ENCODE measurements at regions not wholly inside any gene's neighbourhood (a gene's known extent, or its start where the extent isn't known, plus 50 kb on each side); places are given as distances from the start of the nearest gene placed in this dataset.
"Not testable (repeated sequence)": the region's sequence is repeated elsewhere in the genome, so short reads cannot be mapped to it uniquely, and the experiment has no call there.

DNA sequence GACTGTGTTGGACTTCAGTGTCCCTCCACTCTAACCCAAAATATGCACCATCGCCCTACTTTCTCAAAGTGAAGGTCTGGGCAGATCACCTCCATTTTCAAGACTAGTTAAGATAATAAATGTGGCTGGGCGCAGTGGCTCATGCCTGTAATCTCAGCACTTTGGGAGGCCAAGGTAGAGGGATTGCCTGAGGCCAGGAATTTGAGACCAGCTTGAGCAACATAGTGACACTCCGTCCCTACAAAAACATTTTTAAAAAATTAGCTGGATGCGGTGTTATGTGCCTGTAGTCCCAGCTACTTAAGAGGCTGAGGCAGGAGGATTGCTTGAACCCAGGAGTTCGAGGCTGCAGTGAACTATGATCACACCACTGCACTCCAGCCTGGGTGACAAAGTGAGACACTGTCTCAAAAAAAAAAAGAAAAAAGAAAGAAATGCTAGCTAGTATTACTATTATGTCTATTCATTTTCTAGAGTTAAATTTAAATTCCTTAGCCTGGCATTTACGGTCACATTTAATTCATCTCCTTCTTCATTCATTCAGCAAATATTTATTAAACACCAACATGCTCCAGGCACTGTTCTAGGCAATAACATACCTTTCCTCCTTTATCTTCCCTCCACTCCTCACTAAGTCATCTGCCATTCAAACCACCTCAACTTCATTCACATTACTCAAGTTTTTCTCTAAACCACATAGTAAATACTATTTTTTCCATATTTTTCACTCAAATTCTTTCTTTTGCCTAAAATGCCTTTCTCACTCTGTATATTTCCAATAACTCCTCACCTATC, 96.1 kb upstream of the XYLT1 start:
- 84% methylated on average over 6 of the region's 6 CpGs for WGBS
- no peak for DNase-seq (ENCODE audit: extremely low spot score)
- H3K4me1 ChIP-seq (ENCODE audit: insufficient read depth): no peaks in the 10 kb centered on the region
- H3K4me3 ChIP-seq (ENCODE audit: low read depth, low read length): no peak overlapping the region
- H3K36me3 ChIP-seq (ENCODE audit: insufficient read depth): no peaks in the 10 kb centered on the region
- H3K27ac ChIP-seq (ENCODE audit: low read depth): no peak overlapping the region

DNA sequence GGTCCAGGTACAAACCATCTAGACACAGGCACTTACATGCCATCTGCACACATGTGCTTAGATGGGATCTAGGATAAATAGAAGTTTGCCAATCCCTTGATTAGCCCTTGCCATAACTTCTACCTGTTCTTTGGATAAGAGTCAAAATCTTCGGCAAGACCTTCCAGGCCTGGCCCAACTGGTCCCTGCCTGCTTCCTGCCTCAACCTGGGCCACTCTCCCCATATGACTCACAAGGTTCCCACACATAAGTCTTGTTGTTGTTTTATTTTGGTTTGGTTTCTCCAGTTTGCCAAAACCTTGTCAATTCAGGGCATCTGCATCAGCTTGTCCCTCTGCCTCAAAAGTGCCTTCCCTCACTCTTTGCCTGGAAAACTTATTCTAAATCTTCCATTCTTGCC, 95.3 kb upstream of the XYLT1 start:
- Histone ChIP-seq H3K36me3 (ENCODE audit: insufficient read depth) (no peaks in the 10 kb centered on the region), H3K4me3 (ENCODE audit: low read depth, low read length) (no peak overlapping the region), H3K27ac (ENCODE audit: low read depth) (no peak overlapping the region), H3K4me1 (ENCODE audit: insufficient read depth) (no peaks in the 10 kb centered on the region)
- 45% methylated on average over 1 of the region's 1 CpG for WGBS
- DNase-seq (ENCODE audit: extremely low spot score): no peak

DNA sequence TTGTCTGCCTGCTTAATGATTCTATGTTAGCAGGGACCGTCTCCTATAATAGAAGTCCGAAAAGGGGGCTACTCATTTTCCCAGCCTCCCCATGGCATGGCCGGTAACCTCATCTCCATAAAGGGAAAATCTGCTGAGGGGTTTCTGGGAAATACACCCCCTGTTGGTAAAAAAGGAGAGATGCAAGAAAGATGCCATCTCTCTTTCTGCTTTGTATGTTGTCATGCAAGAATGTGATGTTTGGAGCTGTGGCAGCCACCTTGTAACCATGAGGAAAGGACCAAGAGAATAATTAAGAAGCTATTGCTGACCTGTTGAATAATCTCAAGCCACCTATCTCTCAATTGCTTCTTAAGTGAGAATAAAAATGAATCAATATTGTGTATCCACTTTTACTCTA, 94.8 kb upstream of the XYLT1 start:
- H3K27ac ChIP-seq (ENCODE audit: low read depth): no peak overlapping the region
- no peak overlapping the region for H3K4me3 ChIP-seq (ENCODE audit: low read depth, low read length)
- DNase-seq (ENCODE audit: extremely low spot score): no peak
- no peaks in the 10 kb centered on the region for H3K36me3 ChIP-seq (ENCODE audit: insufficient read depth)
- H3K4me1 ChIP-seq (ENCODE audit: insufficient read depth): no peaks in the 10 kb centered on the region
- 92% methylated on average over 3 of the region's 3 CpGs for WGBS

DNA sequence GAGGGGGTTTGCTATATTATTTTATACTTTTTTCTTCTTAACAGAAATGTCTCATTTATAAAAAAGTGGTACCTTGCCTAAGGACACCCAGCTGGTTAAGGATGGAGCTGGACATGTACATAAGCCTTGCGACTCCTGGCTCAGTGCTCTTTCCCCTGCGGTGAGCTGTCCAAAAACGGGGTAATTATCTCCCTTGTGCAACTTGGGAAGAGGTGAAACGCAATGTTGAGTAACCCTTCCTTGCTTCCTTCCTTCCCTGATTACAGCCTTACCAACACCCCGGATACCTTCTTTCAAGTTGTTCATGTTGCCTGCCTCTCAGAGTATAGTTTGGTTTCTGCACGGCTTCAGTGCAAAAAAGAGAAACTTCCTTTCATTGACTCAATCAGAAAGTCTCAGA, 94.1 kb upstream of the XYLT1 start:
- no peaks in the 10 kb centered on the region for H3K36me3 ChIP-seq (ENCODE audit: insufficient read depth)
- no peak overlapping the region for H3K27ac ChIP-seq (ENCODE audit: low read depth)
- H3K4me3 ChIP-seq (ENCODE audit: low read depth, low read length): no peak overlapping the region
- H3K4me1 ChIP-seq (ENCODE audit: insufficient read depth): no peaks in the 10 kb centered on the region
- DNase-seq (ENCODE audit: extremely low spot score): no peak
- 79% methylated on average over 6 of the region's 6 CpGs for WGBS

DNA sequence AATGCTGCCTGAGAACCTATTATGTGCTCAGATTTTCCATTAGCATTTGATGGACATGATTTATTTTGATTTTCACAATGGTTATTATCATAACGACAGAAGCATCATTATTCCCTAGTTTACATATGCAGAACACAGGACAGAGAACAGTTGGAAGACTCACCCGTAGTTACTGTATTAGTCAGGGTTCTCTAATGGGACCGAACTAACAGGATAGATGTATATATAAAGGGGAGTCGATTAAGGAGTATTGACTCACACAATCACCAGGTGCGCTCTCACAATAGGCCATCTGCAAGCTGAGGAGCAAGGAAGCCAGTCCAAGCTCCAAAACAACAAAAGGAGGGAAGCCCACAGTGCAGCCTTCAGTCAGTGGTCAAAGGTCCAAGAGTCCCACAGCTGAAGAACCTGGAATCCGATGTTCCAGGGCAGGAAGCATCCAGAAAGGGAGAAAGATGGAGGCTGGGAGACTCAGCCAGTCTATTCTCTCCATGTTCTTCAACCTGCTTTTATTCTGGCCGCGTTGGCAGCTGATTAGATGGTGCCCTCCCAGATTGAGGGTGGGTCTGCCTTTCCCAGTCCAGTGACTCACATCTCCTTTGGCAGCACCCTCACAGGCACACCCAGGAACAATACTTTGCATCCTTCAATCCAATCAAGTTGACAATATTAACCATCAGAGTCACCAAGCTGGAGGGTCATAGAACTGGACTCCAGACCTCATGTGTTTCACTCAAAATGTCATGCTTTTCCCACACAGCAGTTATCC, 92.7 kb upstream of the XYLT1 start:
- H3K27ac ChIP-seq (ENCODE audit: low read depth): no peak overlapping the region
- no peak for DNase-seq (ENCODE audit: extremely low spot score)
- H3K4me1 ChIP-seq (ENCODE audit: insufficient read depth): no peaks in the 10 kb centered on the region
- no peaks in the 10 kb centered on the region for H3K36me3 ChIP-seq (ENCODE audit: insufficient read depth)
- no peak overlapping the region for H3K4me3 ChIP-seq (ENCODE audit: low read depth, low read length)
- WGBS: 88% methylated on average over 8 of the region's 8 CpGs

DNA sequence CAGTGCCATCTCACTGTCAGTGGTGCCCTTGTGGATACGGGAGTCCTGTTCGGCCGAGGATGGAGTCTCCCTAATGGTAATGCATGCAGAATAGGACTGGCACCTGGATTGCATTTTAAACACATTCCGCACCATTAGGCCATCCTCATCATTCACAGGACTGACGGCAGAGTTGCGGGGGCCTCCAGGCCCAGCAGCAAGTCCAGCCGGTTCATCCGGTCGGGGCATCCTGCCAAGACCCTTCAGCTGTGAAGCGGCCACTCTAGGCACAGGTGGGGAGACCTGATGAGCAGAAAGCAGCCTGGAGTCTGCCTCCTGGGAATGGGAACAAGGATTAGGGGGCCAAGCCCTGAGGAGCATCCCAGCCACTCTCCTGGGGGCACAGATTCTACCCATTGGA, 90.3 kb upstream of the XYLT1 start:
- Histone ChIP-seq H3K4me3 (ENCODE audit: low read depth, low read length) (no peak overlapping the region), H3K36me3 (ENCODE audit: insufficient read depth) (no peaks in the 10 kb centered on the region)
- WGBS: 66% methylated on average over 10 of the region's 10 CpGs

DNA sequence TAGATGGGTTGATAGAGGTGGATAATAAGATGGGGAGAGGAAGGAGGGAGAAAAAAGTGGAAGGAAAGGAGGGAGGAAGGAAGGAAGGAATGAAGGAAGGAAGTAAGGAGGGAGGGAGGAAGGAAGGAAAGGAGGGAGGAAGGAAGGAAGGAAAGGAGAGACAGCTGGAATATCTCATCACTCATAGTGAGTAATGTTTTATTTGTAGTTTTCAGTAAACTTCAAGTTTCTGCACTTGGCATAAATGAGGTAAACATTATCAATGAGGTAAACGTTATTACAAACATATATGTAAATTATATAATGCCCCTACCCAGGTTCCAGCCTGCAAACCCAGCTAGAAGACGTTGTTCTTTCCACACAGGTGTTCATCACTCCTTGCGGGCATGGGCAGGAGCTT, 89.8 kb upstream of the XYLT1 start:
- H3K36me3 ChIP-seq (ENCODE audit: insufficient read depth): no peaks in the 10 kb centered on the region
- no peak for DNase-seq (ENCODE audit: extremely low spot score)
- no peak overlapping the region for H3K4me3 ChIP-seq (ENCODE audit: low read depth, low read length)
- no peaks in the 10 kb centered on the region for H3K4me1 ChIP-seq (ENCODE audit: insufficient read depth)
- 61% methylated on average over 3 of the region's 3 CpGs for WGBS
- no peak overlapping the region for H3K27ac ChIP-seq (ENCODE audit: low read depth)

More for the DNA sequence above, 90.3 kb upstream of the XYLT1 start:
- Histone ChIP-seq H3K4me1 (ENCODE audit: insufficient read depth) (no peaks in the 10 kb centered on the region), H3K27ac (ENCODE audit: low read depth) (no peak overlapping the region)
- no peak for DNase-seq (ENCODE audit: extremely low spot score)

DNA sequence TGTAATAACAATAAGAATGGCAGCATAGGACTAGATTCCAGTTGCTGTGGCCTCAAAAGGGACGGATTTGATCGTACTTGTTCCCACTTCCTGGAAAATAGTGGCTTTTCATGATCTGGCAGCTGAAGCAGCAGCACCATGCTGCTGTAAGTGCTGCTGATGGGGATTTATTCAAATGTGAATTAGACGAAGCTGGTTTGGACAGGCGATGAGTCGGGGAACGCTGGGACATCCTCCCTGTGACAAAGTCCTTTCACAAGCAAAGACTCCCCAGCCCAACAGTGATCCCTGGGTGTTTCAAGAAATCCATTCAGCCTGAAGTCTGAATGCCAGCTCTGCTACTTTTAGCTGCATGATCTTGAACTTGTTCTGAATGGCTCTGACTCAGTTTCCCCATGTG, 88.6 kb upstream of the XYLT1 start:
- Histone ChIP-seq H3K27ac (ENCODE audit: low read depth) (no peak overlapping the region), H3K36me3 (ENCODE audit: insufficient read depth) (no peaks in the 10 kb centered on the region), H3K4me1 (ENCODE audit: insufficient read depth) (no peaks in the 10 kb centered on the region), H3K4me3 (ENCODE audit: low read depth, low read length) (no peak overlapping the region)
- no peak for DNase-seq (ENCODE audit: extremely low spot score)
- 64% methylated on average over 6 of the region's 6 CpGs for WGBS

DNA sequence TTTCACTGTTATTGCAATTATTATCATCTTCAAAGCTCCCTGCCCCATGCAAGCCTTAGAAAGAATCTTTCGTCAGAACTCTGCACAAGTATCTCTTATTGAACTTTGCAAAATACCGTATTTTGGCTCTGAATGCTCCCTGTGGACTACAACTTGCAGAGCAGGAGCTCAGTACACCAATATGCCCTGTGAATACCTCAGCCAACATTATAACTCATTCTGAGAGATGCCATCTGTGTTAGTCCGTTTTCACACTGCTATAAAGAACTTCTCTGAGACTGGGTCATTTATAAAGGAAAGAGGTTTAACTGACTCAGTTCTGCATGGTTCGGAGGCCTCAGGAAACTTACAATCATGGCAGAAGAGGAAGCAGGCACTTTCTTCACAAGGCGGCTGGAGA, 87.2 kb upstream of the XYLT1 start:
- no peaks in the 10 kb centered on the region for H3K36me3 ChIP-seq (ENCODE audit: insufficient read depth)
- DNase-seq (ENCODE audit: extremely low spot score): no peak

DNA sequence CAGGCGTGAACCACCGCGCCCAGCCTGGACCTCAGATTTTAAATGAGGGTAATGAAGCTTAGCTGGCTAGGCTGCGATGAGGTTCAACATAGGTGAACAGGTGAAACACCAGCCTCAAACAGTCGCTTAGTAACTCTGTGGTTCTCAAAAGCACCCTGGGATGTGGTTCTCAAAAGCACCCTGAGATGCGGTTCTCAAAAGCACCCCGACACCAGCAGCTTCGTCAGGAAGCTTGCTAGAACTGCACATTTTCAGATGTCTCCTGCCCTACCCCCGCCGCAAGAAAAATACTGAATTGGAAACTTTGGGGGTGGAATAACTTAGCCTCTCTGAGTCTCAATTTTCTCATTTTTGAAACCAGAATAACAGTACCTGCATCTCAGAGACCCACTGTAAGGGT, 86.7 kb upstream of the XYLT1 start:
- Histone ChIP-seq H3K36me3 (ENCODE audit: insufficient read depth) (no peaks in the 10 kb centered on the region), H3K4me3 (ENCODE audit: low read depth, low read length) (no peak overlapping the region), H3K27ac (ENCODE audit: low read depth) (no peak overlapping the region), H3K4me1 (ENCODE audit: insufficient read depth) (no peaks in the 10 kb centered on the region)
- DNase-seq (ENCODE audit: extremely low spot score): no peak
- WGBS: 93% methylated on average over 10 of the region's 10 CpGs

More for the DNA sequence above, 87.2 kb upstream of the XYLT1 start:
- Histone ChIP-seq H3K27ac (ENCODE audit: low read depth) (no peak overlapping the region), H3K4me3 (ENCODE audit: low read depth, low read length) (no peak overlapping the region), H3K4me1 (ENCODE audit: insufficient read depth) (no peaks in the 10 kb centered on the region)
- 48% methylated on average over 5 of the region's 5 CpGs for WGBS

DNA sequence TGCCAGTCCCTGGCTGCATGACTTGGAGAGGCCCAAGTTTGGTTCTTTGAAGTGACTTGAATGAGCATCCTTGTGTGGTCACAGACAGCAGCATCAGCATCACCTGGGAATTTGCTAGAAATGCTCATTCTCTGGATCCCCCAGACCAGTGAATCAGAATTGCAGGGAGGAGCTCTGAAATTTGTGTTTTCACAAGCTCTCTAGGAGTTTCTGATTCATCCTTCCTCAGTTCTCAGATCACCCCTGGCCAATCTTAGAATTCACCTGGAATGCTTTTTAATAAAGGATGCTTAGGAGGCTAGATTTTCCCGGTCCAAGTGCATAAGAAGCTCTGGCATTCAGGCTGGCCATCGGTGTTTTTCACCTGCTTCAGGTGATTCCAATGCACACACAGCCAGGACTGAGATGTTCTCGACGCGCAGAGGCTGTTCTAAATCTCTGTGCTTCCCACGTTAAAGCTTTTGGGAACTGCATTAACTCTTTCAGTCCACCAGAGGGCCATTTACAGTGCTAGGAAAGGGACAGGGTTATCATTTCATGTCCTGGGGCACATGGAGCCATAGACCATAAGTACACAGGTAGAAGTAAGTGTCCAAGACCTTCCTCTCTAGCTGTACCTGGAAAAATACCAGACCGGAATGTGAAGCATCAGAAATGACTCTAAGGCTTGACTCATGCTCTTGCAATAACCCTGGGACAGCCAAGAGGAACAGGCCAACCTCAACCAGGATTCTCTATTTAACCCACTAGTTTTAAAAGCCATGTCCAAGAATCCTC, 85.7 kb upstream of the XYLT1 start:
- Histone ChIP-seq H3K4me1 (ENCODE audit: insufficient read depth) (no peaks in the 10 kb centered on the region), H3K36me3 (ENCODE audit: insufficient read depth) (no peaks in the 10 kb centered on the region), H3K27ac (ENCODE audit: low read depth) (no peak overlapping the region), H3K4me3 (ENCODE audit: low read depth, low read length) (no peak overlapping the region)
- WGBS: 29% methylated on average over 7 of the region's 7 CpGs
- no peak for DNase-seq (ENCODE audit: extremely low spot score)

DNA sequence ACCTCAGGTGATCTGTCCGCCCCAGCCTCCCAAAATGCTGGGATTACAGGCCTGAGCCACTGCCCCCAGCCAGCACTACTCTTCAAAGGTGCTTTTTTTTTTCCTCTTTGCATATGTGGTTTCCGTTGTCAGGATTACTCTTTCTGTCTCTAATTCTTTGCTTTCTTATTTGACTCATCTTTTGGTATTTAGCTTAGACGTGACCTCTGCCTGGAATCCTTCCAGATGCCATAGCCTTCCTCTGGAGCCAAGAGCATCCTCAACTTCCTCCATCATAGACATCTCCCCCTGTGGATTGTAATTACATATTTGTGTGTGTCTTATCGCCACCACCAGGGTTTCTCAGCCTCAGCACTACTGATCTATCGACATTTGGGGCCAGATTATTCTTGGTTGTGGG, 84.4 kb upstream of the XYLT1 start:
- H3K27ac ChIP-seq (ENCODE audit: low read depth): no peak overlapping the region
- no peaks in the 10 kb centered on the region for H3K4me1 ChIP-seq (ENCODE audit: insufficient read depth)
- no peaks in the 10 kb centered on the region for H3K36me3 ChIP-seq (ENCODE audit: insufficient read depth)
- DNase-seq (ENCODE audit: extremely low spot score): no peak
- WGBS: 57% methylated on average over 5 of the region's 5 CpGs
- H3K4me3 ChIP-seq (ENCODE audit: low read depth, low read length): no peak overlapping the region

DNA sequence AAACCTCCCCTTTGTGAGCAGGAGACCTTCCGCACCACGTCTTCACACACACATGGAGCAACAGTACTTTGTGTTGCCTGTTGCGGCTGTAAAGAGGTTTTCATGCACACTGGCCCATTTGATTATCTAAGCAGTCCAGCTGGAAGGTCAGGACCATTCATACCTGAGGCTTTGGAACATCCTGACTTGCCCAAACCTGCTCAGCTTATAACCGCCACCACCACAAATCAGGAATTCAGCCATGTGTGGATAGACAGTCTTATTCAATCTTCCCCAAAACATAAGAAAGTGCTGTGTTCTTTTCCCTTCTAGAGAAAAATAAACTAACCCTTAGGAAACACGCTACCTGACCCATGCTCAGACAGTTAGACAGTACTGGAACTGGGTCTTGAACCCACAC, 81.6 kb upstream of the XYLT1 start:
- Histone ChIP-seq H3K4me3 (ENCODE audit: low read depth, low read length) (no peak overlapping the region), H3K36me3 (ENCODE audit: insufficient read depth) (no peaks in the 10 kb centered on the region), H3K4me1 (ENCODE audit: insufficient read depth) (no peaks in the 10 kb centered on the region), H3K27ac (ENCODE audit: low read depth) (no peak overlapping the region)
- 84% methylated on average over 5 of the region's 5 CpGs for WGBS
- no peak for DNase-seq (ENCODE audit: extremely low spot score)

DNA sequence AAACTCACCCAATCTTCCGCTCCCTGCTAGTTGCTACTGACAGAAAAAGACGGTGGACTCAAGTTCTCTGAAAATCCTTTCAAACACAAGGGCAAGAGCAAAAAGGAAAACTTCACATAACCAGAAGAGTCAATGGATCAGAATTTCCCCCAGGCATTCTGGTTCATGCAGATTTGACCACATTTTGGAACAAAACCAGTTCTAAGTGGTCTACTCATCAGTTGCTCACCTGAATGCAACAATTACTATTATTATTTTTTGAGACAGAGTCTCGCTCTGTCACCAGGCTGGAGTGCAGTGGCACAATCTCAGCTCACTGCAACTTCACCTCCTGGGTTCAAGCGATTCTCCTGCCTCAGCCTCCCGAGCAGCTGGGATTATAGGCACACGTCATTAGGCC, 80.9 kb upstream of the XYLT1 start:
- H3K4me1 ChIP-seq (ENCODE audit: insufficient read depth); DNase-seq (ENCODE audit: extremely low spot score); H3K36me3 ChIP-seq (ENCODE audit: insufficient read depth); H3K4me3 ChIP-seq (ENCODE audit: low read depth, low read length); H3K27ac ChIP-seq (ENCODE audit: low read depth): not testable (repeated sequence)
- WGBS: 84% methylated on average over 6 of the region's 6 CpGs

All from urinary bladder (tissue), 3 donors.